SK-N-SH treated with all-trans-retinoic acid at 6 μM for 48 hours (cell line): ENCODE measurements at regions not wholly inside any gene's neighbourhood (a gene's known extent, or its start where the extent isn't known, plus 50 kb on each side); places are given as distances from the start of the nearest gene placed in this dataset.

Experiments used
- ARNTL ChIP-seq: fragments of 450-650 bp; formaldehyde crosslinking; IDR thresholded peaks from 2 replicates; pipeline ENCODE4 v1.5.0; 2020; ENCODE audit warnings: low read depth, mild to moderate bottlenecking, moderate library complexity, borderline replicate concordance
- RARB ChIP-seq: fragments of 250-450 bp; sonication (Bioruptor Pico); IDR thresholded peaks from 2 replicates; pipeline ENCODE4 v1.8.0; 2021; ENCODE audit warnings: mild to moderate bottlenecking, moderate library complexity
- TOX ChIP-seq: fragments of 250-450 bp; sonication (Bioruptor Pico); IDR thresholded peaks from 2 replicates; pipeline ENCODE4 v1.8.0; 2021; ENCODE audit warnings: mild to moderate bottlenecking, moderate library complexity, borderline replicate concordance
- TF ChIP-seq, protein P1 (sequence below): fragments of 250-450 bp; sonication (Bioruptor Pico); IDR thresholded peaks from 2 replicates; pipeline ENCODE4 v1.5.1; 2020; ENCODE audit warnings: low read depth, mild to moderate bottlenecking, moderate library complexity

DNA sequence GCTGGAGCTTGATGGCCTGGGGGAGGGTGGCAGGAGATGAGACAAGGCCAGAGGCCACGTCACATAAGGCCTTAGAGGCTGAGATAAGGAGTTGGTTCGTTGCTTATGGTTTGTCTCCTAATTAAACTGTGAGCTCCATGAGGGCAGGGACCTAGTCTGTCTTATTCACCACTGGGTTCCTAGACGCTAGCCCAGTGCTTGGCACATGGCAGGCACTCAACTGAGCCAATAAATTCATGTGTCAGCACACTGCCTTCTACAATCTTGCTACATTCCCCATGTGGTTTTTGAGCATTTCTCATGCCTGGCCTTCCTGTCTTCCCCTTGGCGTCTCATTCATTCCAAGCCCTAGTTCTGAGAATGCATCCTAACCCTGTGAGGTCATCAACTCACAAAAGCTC, 92.5 kb upstream of the MED13L start:
- TF ChIP-seq, protein P1, sequence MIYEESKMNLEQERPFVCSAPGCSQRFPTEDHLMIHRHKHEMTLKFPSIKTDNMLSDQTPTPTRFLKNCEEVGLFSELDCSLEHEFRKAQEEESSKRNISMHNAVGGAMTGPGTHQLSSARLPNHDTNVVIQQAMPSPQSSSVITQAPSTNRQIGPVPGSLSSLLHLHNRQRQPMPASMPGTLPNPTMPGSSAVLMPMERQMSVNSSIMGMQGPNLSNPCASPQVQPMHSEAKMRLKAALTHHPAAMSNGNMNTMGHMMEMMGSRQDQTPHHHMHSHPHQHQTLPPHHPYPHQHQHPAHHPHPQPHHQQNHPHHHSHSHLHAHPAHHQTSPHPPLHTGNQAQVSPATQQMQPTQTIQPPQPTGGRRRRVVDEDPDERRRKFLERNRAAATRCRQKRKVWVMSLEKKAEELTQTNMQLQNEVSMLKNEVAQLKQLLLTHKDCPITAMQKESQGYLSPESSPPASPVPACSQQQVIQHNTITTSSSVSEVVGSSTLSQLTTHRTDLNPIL (CRISPR knock-in tag): no peak
- TF ChIP-seq TOX (no peak), RARB (CRISPR knock-in tag) (no peak), ARNTL (no peak)
